ENCODE measurements at regions not wholly inside any gene's neighbourhood (a gene's known extent, or its start where the extent isn't known, plus 50 kb on each side); places are given as distances from the start of the nearest gene placed in this dataset.
A peak's percentile ranks its signal among the peaks of the same experiment; 100 is the strongest.

GRCh38 chr13:47146991-47147811 is 250.3 kb upstream of the HTR2A start:
- no peak overlapping the region for H3K4me3 ChIP-seq (replicated peaks; ENCODE audit: low read depth, low read length)
- TF ChIP-seq, protein P1, sequence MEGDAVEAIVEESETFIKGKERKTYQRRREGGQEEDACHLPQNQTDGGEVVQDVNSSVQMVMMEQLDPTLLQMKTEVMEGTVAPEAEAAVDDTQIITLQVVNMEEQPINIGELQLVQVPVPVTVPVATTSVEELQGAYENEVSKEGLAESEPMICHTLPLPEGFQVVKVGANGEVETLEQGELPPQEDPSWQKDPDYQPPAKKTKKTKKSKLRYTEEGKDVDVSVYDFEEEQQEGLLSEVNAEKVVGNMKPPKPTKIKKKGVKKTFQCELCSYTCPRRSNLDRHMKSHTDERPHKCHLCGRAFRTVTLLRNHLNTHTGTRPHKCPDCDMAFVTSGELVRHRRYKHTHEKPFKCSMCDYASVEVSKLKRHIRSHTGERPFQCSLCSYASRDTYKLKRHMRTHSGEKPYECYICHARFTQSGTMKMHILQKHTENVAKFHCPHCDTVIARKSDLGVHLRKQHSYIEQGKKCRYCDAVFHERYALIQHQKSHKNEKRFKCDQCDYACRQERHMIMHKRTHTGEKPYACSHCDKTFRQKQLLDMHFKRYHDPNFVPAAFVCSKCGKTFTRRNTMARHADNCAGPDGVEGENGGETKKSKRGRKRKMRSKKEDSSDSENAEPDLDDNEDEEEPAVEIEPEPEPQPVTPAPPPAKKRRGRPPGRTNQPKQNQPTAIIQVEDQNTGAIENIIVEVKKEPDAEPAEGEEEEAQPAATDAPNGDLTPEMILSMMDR (IDR thresholded peaks at IDR 0.05; ENCODE audit: low read length, missing control alignments): no peak
- no peak for DNase-seq (ENCODE audit: low read depth)

GRCh38 chr13:47146136-47146535 is 249.3 kb upstream of the HTR2A start:
- TF ChIP-seq, protein P1 (IDR thresholded peaks at IDR 0.05; ENCODE audit: low read length, missing control alignments): no peak
- no peak overlapping the region for H3K4me3 ChIP-seq (replicated peaks; ENCODE audit: low read depth, low read length)
- DNase-seq (ENCODE audit: low read depth): peak; percentile 11

GRCh38 chr13:47144782-47145181 is 247.9 kb upstream of the HTR2A start:
- DNase-seq (ENCODE audit: low read depth): no peak
- H3K4me3 ChIP-seq (replicated peaks; ENCODE audit: low read depth, low read length): no peak overlapping the region
- TF ChIP-seq, protein P1 (IDR thresholded peaks at IDR 0.05; ENCODE audit: low read length, missing control alignments): no peak

DNA sequence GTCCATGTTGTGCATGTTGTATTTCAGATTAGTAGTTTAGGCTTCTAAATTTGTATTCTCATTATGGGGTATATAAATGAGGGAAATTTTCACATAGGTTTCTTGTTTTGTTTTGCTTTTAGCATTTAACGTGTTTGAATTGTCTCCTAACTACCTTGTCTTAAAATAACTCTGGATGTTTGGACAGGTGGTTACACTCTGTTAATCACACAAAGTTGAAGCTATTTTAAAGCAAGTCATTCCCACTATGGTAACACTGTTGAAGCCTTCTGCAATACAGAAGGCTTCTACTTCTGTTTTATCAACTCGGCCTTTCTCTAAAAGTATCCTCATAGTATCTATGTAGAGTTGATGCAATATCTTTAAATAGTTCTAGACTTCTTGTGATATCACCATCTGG is 245.3 kb upstream of the HTR2A start:
- no peak overlapping the region for H3K4me3 ChIP-seq (replicated peaks; ENCODE audit: low read depth, low read length)
- no peak for DNase-seq (ENCODE audit: low read depth)
- TF ChIP-seq, protein P1 (IDR thresholded peaks at IDR 0.05; ENCODE audit: low read length, missing control alignments): no peak

DNA sequence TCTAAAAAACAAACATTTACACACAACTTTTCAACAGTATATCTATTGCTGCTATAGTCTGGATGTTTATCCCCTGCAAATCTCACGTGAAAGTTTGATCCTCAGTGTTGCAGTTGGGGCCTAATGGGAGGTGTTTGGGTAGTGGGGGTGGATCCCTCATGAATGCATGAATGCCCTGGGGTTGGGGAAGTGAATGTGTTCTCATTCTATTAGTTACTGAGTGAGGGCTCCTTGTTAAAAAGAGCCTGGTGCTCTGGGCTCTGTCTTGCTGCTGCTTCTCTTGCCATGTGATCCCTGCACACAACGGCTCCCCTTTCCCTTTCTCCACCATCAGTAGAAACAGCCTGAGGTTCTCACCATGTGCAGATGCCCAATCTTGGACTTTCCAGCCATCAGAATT is 242.7 kb upstream of the HTR2A start:
- H3K4me3 ChIP-seq (replicated peaks; ENCODE audit: low read depth, low read length): no peak overlapping the region
- DNase-seq (ENCODE audit: low read depth): no peak
- TF ChIP-seq, protein P1 (IDR thresholded peaks at IDR 0.05; ENCODE audit: low read length, missing control alignments): no peak

- DNase-seq (ENCODE audit: low read depth): no peak
- no peak overlapping the region for H3K4me3 ChIP-seq (replicated peaks; ENCODE audit: low read depth, low read length)
- TF ChIP-seq, protein P1 (IDR thresholded peaks at IDR 0.05; ENCODE audit: low read length, missing control alignments): no peak
These were observed 239.7 kb upstream of the HTR2A start for GRCh38 chr13:47136504-47136941.
